ENCODE measurements at regions not wholly inside any gene's neighbourhood (a gene's known extent, or its start where the extent isn't known, plus 50 kb on each side); places are given as distances from the start of the nearest gene placed in this dataset.
A peak's percentile ranks its signal among the peaks of the same experiment; 100 is the strongest.

DNA sequence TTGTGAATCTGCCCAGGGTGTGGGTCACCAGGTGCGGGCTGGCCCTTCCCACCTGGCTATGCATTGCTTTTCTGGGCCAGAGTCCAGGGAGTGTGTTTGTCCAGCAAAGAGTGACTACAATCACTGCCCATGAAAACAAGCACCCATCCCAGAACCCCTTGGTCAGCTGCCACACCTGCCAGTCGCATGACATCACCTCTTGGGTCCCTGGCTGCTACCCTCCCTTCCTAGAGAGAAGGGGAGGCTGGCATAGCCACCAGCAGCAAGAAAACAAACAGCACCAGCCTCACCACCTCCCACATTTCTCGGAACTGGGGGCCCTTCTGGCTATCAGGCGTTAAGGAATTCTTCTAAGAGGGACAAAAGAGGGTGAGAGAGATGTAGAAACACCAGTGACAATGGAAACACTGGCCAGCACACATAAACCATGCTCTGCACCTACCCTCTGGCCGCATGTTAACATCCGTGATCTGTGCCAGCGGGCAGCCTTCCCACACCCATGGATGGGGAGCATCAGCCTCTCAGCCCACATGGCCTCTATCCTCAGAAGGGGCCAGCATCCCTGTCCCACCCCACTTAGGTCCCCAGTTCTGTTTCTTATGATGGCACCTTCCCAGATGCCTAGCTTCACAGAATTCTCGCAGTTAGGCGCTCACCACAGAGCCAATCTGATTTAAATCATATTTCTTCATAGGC lies 109.7 kb upstream of the GLI2 start:
- peak; percentile 17; the same call in 1 of the 3 replicates for ATAC-seq

More for the DNA sequence above, 109.7 kb upstream of the GLI2 start:
- DNase-seq (ENCODE audit: low spot score), result peak; percentile 35
- Histone ChIP-seq H3K4me1 (ENCODE audit: insufficient read depth, low read length) (peaks cover 16% of the 10 kb centered on the region), H3K27ac (ENCODE audit: extremely low read length, insufficient read depth, low read length) (no peak overlapping the region), H3K9ac (ENCODE audit: insufficient read depth, low read depth, low read length) (no peak overlapping the region), H3K27me3 (ENCODE audit: control insufficient read depth in 1 of 2, insufficient read depth in 2 of 2, low read length in 2 of 2) (peaks cover 4 to 37% of the 10 kb centered on the region in 2 experiments), H4K20me1 (ENCODE audit: insufficient read depth, low read length) (no peaks in the 10 kb centered on the region), H3K4me3 (replicated peaks in 1 of 3; ENCODE audit: insufficient read depth in 1 of 3, low read depth in 2 of 3, low read length in 3 of 3) (no peak overlapping the region), H3K9me3 (ENCODE audit: low read length) (peaks cover 3% of the 10 kb centered on the region; the same call in 1 of the 2 replicates), H3K79me2 (ENCODE audit: insufficient read depth, low read length) (no peaks in the 10 kb centered on the region), H2AFZ (ENCODE audit: low read length) (no peak overlapping the region), H3K4me2 (ENCODE audit: low read depth, low read length) (no peak overlapping the region), H3K36me3 (replicated peaks in 1 of 2; ENCODE audit: control insufficient read depth in 1 of 2, insufficient read depth in 2 of 2, low read length in 2 of 2) (no peaks in the 10 kb centered on the region)
- no TSS peak for BruUV-seq (replicated peaks)
- intact Hi-C loops (cut with micrococcal nuclease; ENCODE audit: unreplicated experiment), result no loop called here
- no peak for FAIRE-seq
- ChIA-PET POLR2A (no interaction called here), CTCF (ENCODE audit: low intra/inter-chr PET ratio, low total read pairs) (no interaction called here)
- in situ Hi-C loops (cut with HindIII; ENCODE audit: extremely low pct_ligation_motif_present, low pct_unique_long_range_greater_than_20kb), result no loop called here
- no peak for TF ChIP-seq ELF1 (CRISPR knock-in tag; IDR thresholded peaks at IDR 0.05)
- TF ChIP-seq ZNF550 (CRISPR knock-in tag; IDR thresholded peaks at IDR 0.05; ENCODE audit: borderline replicate concordance), result no peak
- no peak for TF ChIP-seq ZNF674 (CRISPR knock-in tag; IDR thresholded peaks at IDR 0.05; ENCODE audit: low read depth)
- TF ChIP-seq ZNF644 (CRISPR knock-in tag; IDR thresholded peaks at IDR 0.05; ENCODE audit: low read depth), result no peak
- TF ChIP-seq ZBTB3 (CRISPR knock-in tag; IDR thresholded peaks at IDR 0.05; ENCODE audit: borderline replicate concordance, low read depth), result no peak
- TF ChIP-seq ZBTB44 (CRISPR knock-in tag; IDR thresholded peaks at IDR 0.05), result no peak
- TF ChIP-seq TMF1 (CRISPR knock-in tag; IDR thresholded peaks at IDR 0.05; ENCODE audit: low read depth), result no peak
- no peak for TF ChIP-seq ZNF256 (CRISPR knock-in tag; conservative IDR thresholded peaks at IDR 0.05)
- peak; percentile 55; the same call in 1 of the 2 replicates for TF ChIP-seq GFI1 (CRISPR knock-in tag; IDR thresholded peaks at IDR 0.05; ENCODE audit: borderline replicate concordance)
- TF ChIP-seq, protein P1, sequence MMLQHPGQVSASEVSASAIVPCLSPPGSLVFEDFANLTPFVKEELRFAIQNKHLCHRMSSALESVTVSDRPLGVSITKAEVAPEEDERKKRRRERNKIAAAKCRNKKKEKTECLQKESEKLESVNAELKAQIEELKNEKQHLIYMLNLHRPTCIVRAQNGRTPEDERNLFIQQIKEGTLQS (CRISPR knock-in tag; IDR thresholded peaks at IDR 0.05), result peak; percentile 38; the same call in 1 of the 2 replicates
- TF ChIP-seq ZNF138 (CRISPR knock-in tag; IDR thresholded peaks at IDR 0.05; ENCODE audit: low read depth), result no peak
- no peak for TF ChIP-seq SOX6 (IDR thresholded peaks at IDR 0.05)
- TF ChIP-seq SOX6 (CRISPR knock-in tag; IDR thresholded peaks at IDR 0.05), result 0 out of 2 replicates have a peak, but pooled peaks have one; percentile 10
- no peak for TF ChIP-seq ARNTL (CRISPR knock-in tag; IDR thresholded peaks at IDR 0.05)
- TF ChIP-seq FOXA3 (CRISPR knock-in tag; IDR thresholded peaks at IDR 0.05), result no peak
- TF ChIP-seq HNRNPLL (IDR thresholded peaks at IDR 0.05; ENCODE audit: low read depth, low read length, poor library complexity, severe bottlenecking), result no peak
- TF ChIP-seq HIC2 (CRISPR knock-in tag; IDR thresholded peaks at IDR 0.05; ENCODE audit: low read depth), result peak; percentile 30; the same call in 1 of the 2 replicates
- peak; percentile 29; the same call in 1 of the 2 replicates for TF ChIP-seq ZNF792 (CRISPR knock-in tag; IDR thresholded peaks at IDR 0.05)
- TF ChIP-seq ATF7 (IDR thresholded peaks at IDR 0.05), result 0 out of 2 replicates have a peak, but pooled peaks have one; percentile 37
- TF ChIP-seq ATF7 (CRISPR knock-in tag; IDR thresholded peaks at IDR 0.05), result no peak; the same call in 1 of the 2 replicates
- 50% methylated on average over 9 of the region's 9 CpGs for WGBS (ENCODE audit: low lambda C conversion rate)
